GM23248 (cell line): ENCODE measurements at regions not wholly inside any gene's neighbourhood (a gene's known extent, or its start where the extent isn't known, plus 50 kb on each side); places are given as distances from the start of the nearest gene placed in this dataset.

Experiments
- EZH2 ChIP-seq: fragments of 200-600 bp; sonication (generic); IDR thresholded peaks from 2 replicates; pipeline ENCODE4 v1.6.1; 2018; ENCODE audit warnings: antibody characterized with exemption, mild to moderate bottlenecking; ENCODE audit not compliant: insufficient read depth, poor library complexity, severe bottlenecking
- EZH2phosphoT487 ChIP-seq: fragments of 200-600 bp; sonication (generic); IDR thresholded peaks from 2 replicates; pipeline ENCODE4 v1.6.1; 2018; ENCODE audit warnings: antibody characterized with exemption, moderate library complexity, mild to moderate bottlenecking, low read depth; ENCODE audit not compliant: insufficient read depth

- TF ChIP-seq EZH2 = no peak
- no peak for TF ChIP-seq EZH2phosphoT487
Observed at GRCh38 chr2:209102319-209102718, 321.5 kb upstream of the MAP2 start.
